Parathyroid adenoma (tissue), 2 donors: ENCODE measurements at regions not wholly inside any gene's neighbourhood (a gene's known extent, or its start where the extent isn't known, plus 50 kb on each side); places are given as distances from the start of the nearest gene placed in this dataset.
"Not testable (repeated sequence)": the region's sequence is repeated elsewhere in the genome, so short reads cannot be mapped to it uniquely, and the experiment has no call there.

Experiments used
- H2AFZ ChIP-seq: fragments of 300-600 bp; sonication (generic); one replicate; pipeline ENCODE4 v1.7.0; 2017; ENCODE audit warnings: antibody characterized with exemption, mild to moderate bottlenecking
- H3K27ac ChIP-seq: fragments of 300-600 bp; sonication (generic); one replicate; pipeline ENCODE4 v1.7.0; 2017
- H3K27me3 ChIP-seq: fragments of 300-600 bp; sonication (generic); one replicate; pipeline ENCODE4 v1.7.0; 2017; ENCODE audit warnings: low read length; ENCODE audit not compliant: control insufficient read depth, insufficient read depth
- H3K36me3 ChIP-seq: fragments of 300-600 bp; sonication (generic); one replicate; pipeline ENCODE4 v1.7.0; 2017; ENCODE audit warnings: low read length; ENCODE audit not compliant: control insufficient read depth, insufficient read depth
- H3K4me1 ChIP-seq: fragments of 300-600 bp; sonication (generic); one replicate; pipeline ENCODE4 v1.7.0; 2017; ENCODE audit warnings: control low read depth
- H3K4me2 ChIP-seq: fragments of 300-600 bp; sonication (generic); one replicate; pipeline ENCODE4 v1.7.0; 2017; ENCODE audit warnings: low read length
- H3K4me3 ChIP-seq: fragments of 300-600 bp; sonication (generic); one replicate; pipeline ENCODE4 v1.7.0; 2017; ENCODE audit warnings: low read depth, low read length
- H3K79me2 ChIP-seq: fragments of 300-600 bp; sonication (generic); one replicate; pipeline ENCODE4 v1.7.0; 2017; ENCODE audit warnings: control low read depth
- H3K9ac ChIP-seq: fragments of 300-600 bp; sonication (generic); one replicate; pipeline ENCODE4 v1.7.0; 2017; ENCODE audit warnings: mild to moderate bottlenecking
- H3K9me3 ChIP-seq: fragments of 300-600 bp; sonication (generic); one replicate; pipeline ENCODE4 v1.7.0; 2017; ENCODE audit warnings: low read length; ENCODE audit not compliant: control insufficient read depth
- TF ChIP-seq, protein P1 (sequence below): fragments of 300-600 bp; sonication (generic); IDR thresholded peaks from one replicate; pipeline ENCODE4 v1.7.0; 2017; ENCODE audit warnings: antibody characterized with exemption, mild to moderate bottlenecking
- donor health status: primary hyperparathyroidism.

DNA sequence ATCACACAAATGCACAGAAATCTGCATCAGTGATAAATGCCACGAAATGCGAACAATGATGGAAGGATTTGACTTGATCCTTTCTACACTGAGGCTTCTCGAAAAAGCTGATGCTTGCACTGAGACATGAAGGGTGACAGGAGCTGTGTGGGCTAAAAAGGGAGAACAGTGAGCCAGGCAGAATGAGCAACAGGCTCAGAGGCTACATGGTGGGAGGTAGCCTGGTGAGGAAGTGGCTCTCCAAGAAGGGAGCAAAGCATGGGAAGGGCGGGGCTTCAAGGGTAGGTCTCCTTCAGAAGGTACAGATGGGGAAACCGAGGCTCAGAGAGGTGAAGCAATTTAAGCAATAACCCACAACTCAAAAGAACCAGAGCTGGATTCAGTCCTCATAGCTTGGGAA lies 82.4 kb downstream of the TRIM43 start:
- TF ChIP-seq, protein P1, sequence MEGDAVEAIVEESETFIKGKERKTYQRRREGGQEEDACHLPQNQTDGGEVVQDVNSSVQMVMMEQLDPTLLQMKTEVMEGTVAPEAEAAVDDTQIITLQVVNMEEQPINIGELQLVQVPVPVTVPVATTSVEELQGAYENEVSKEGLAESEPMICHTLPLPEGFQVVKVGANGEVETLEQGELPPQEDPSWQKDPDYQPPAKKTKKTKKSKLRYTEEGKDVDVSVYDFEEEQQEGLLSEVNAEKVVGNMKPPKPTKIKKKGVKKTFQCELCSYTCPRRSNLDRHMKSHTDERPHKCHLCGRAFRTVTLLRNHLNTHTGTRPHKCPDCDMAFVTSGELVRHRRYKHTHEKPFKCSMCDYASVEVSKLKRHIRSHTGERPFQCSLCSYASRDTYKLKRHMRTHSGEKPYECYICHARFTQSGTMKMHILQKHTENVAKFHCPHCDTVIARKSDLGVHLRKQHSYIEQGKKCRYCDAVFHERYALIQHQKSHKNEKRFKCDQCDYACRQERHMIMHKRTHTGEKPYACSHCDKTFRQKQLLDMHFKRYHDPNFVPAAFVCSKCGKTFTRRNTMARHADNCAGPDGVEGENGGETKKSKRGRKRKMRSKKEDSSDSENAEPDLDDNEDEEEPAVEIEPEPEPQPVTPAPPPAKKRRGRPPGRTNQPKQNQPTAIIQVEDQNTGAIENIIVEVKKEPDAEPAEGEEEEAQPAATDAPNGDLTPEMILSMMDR = no peak
- no peaks in the 10 kb centered on the region for H3K27me3 ChIP-seq
- H3K9ac ChIP-seq = no peak overlapping the region

DNA sequence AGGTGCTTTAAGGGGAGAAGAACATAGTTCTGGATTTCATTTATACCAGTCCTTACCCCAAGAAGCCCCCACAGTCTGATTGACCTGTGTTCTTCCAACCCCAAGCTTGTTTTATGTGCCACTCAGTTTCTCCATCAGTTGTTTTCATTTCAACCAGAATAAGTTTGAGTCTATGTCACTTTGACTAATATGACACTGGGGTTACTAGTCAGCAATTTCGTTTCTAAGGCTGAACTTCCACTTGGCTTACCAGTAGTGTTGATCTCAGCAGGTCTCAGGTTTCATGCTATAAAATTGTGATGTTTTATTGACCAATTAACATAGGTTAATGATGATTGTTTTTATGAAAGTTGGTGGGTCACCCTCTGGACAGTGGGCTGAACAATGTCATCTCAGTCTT lies 84.8 kb downstream of the TRIM43 start:
- not testable (repeated sequence) for H3K4me3 ChIP-seq, H3K27ac ChIP-seq, H3K79me2 ChIP-seq, H2AFZ ChIP-seq, H3K27me3 ChIP-seq, H3K4me1 ChIP-seq, H3K36me3 ChIP-seq, H3K9ac ChIP-seq, H3K4me2 ChIP-seq, H3K9me3 ChIP-seq

More for the DNA sequence above, 82.4 kb downstream of the TRIM43 start:
- no peak overlapping the region for H3K4me3 ChIP-seq
- H3K9me3 ChIP-seq = no peaks in the 10 kb centered on the region
- no peak overlapping the region for H3K4me2 ChIP-seq
- no peaks in the 10 kb centered on the region for H3K79me2 ChIP-seq
- H3K4me1 ChIP-seq = no peaks in the 10 kb centered on the region
- H3K36me3 ChIP-seq = no peaks in the 10 kb centered on the region
- no peak overlapping the region for H2AFZ ChIP-seq
- no peak overlapping the region for H3K27ac ChIP-seq

DNA sequence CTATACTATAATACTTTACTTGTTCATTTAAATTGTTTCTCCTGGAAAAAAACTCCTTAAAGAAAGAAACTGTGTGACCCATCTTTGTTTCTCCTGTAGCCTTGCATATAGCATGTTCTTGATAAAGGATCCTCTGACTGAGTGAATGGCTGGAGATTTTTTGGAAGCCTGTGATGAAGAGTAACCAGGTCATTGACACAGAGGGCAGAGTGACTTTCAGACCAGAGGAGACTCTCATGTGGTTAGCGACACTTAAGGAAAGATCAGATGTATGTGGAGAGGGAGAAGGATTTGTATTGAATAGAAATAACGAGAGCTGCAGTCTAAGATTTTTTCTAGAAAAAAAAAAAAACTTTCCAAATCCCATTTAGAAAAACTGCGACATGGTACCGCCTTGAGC lies 85.5 kb downstream of the TRIM43 start:
- TF ChIP-seq, protein P1 = no peak
- H2AFZ ChIP-seq = no peak overlapping the region
- no peaks in the 10 kb centered on the region for H3K36me3 ChIP-seq
- H3K27me3 ChIP-seq = no peaks in the 10 kb centered on the region
- no peak overlapping the region for H3K27ac ChIP-seq
- H3K79me2 ChIP-seq = no peaks in the 10 kb centered on the region
- no peak overlapping the region for H3K9ac ChIP-seq
- no peak overlapping the region for H3K4me2 ChIP-seq
- H3K9me3 ChIP-seq = no peaks in the 10 kb centered on the region
- no peaks in the 10 kb centered on the region for H3K4me1 ChIP-seq
- H3K4me3 ChIP-seq = no peak overlapping the region

DNA sequence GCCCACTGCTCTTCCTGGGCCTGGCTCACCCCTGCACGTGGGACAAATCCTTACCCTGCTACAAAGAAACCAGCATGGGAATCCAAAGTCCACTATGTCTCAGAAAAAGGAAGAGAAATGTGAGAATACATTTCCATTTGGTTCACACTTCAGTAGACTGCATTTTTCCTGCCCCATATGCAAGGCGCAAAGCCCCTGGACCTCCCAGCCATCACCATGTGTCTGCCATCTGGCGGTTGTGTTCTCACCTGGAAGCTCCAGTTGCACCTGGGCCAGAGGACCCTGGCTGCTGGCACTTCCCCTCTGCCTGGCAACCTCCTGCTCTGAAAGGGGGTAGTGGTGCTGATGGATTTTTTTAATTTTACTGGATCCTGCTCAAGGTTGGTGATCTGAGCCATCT lies 86.0 kb downstream of the TRIM43 start:
- not testable (repeated sequence) for H3K27ac ChIP-seq, H3K36me3 ChIP-seq, H3K9me3 ChIP-seq, H3K4me3 ChIP-seq, H3K79me2 ChIP-seq, H3K4me1 ChIP-seq, H3K9ac ChIP-seq, H2AFZ ChIP-seq, H3K27me3 ChIP-seq, H3K4me2 ChIP-seq

DNA sequence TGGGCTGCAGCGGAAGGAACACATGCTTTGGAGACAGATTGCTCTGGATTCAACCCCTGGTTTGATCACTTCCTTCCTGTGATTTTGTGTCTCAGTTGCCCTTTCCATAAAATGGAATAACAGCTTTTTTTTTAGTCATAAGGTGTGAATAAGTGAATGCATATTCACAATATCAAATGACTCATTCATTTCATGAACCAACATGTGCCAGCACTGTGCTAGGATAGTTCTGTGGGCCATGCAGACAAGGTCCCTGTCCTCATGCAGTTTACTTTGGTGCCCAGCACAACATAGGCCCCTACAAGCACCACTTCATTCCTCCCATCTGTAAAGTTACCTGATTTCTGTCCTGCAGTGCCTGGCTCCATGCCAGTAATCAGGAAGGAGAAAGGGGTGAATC lies 89.4 kb downstream of the TRIM43 start:
- H3K9me3 ChIP-seq, H3K79me2 ChIP-seq, H3K27me3 ChIP-seq, H3K9ac ChIP-seq, H3K36me3 ChIP-seq, H3K27ac ChIP-seq, H3K4me1 ChIP-seq, H2AFZ ChIP-seq, H3K4me3 ChIP-seq, H3K4me2 ChIP-seq: not testable (repeated sequence)

DNA sequence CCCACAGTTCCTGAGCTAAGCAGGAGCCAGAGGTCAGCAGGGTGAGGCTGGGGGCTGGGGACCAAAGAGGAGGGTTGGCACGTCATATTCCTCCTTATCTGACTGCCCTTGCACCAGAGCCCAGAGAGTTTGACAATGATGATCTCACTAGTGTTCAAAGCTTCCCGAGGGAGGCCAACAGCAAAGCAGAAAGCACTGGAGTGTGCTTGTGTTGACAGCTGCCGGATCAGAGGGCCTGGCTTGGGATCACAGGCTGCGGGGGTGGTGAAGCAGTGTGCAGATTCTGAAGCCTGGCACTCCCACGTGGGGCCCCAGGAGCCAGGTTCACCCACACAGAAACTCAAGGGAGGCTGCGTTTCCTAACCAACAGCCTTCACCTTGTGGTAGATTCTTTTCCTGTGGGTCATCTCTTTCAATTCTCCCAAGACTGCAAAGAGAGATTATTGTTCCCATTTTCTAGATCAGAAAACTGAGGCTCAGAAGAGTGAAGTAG lies 89.8 kb downstream of the TRIM43 start:
- H3K4me2 ChIP-seq, H3K4me3 ChIP-seq, H3K27me3 ChIP-seq, H2AFZ ChIP-seq, H3K4me1 ChIP-seq, H3K36me3 ChIP-seq, H3K9ac ChIP-seq, H3K9me3 ChIP-seq, H3K79me2 ChIP-seq, H3K27ac ChIP-seq: not testable (repeated sequence)

DNA sequence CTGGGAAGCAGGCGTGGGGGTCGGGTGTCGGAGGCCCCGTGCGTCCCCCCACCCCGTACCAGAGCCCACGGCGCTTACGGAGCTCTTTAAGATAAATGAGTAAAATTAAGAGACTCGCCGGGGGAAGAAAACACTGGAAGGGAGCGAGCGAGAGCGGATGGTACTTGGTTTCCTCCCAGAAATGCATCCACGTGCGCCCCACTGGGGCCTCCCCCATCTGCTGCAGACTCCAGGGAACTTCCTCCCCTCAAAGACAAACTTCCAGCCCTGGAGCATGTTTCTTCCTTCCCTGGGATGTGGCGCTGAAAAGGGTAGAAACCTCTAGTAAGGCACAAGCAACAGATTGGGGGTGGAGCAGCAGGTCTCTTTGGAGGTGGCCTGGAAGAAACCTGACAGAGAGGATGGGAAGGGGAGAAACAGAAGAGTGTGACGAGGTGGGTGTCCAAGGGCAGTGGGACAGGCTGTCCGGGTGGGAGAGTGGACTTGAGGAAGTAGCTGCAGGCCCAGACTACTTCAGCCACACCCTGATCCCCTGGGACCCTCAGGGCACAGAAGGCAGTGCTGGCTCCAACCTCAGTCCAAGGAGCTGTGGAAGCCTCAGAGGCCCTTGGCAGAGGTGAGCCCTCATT lies 91.2 kb downstream of the TRIM43 start:
- not testable (repeated sequence) for H3K9me3 ChIP-seq, H3K4me1 ChIP-seq, H3K36me3 ChIP-seq, H3K27me3 ChIP-seq, H3K27ac ChIP-seq, H3K9ac ChIP-seq, H3K79me2 ChIP-seq
- Histone ChIP-seq H3K4me2 (peak overlapping the region; percentile 83), H3K4me3 (peak overlapping the region; percentile 34), H2AFZ (peak overlapping the region; percentile 93)
